ENCODE measurements at regions not wholly inside any gene's neighbourhood (a gene's known extent, or its start where the extent isn't known, plus 50 kb on each side); places are given as distances from the start of the nearest gene placed in this dataset.
"Not testable (repeated sequence)": the region's sequence is repeated elsewhere in the genome, so short reads cannot be mapped to it uniquely, and the experiment has no call there.

DNA sequence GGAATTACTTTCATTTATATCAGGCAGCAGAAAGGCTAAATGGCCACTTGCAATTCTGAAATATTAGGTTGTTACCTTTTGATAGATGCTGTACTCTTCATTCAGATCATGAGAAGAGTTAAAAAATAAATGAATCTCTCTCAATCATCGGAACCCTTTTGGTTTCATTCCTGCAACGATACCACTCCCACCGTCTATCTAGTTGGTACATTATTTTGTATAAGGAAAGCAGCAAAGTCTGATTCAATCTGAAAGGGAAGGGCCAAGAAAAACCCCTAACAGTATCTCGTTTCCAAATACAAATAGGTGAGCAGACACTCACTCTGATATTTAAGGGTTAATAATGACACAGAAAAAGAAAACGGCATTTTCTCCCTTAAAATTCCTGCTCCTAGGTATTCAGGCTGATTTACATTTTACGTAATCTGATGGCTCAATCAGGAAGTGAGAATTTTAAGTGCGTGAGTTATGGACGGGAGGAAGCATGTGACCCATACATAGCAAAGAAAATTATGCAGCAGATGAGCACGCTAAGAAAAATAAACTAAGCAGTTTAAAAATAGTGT, 209.4 kb upstream of the KLF14 start:
- DNase-seq (ENCODE audit: low read depth in 1 of 2, low spot score in 1 of 2) = no peak

DNA sequence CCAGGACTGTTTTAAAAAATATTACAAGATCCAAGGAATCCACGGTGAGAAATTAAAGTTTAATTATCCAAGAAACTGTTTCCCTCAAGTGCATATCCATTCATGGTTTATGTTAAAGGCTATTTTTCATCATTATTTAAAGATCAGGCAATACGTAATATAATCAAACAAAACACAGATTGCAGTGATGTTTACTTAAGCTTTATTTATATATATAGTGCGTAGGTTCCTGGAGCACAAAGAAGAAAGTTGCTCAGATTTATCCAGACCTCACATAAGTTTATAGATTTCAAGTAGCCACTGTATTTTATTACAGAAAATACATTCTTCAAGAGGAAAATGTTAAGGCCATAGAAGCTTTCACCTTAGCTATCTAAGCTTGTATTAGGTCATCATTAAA, 210.0 kb upstream of the KLF14 start:
- no peak for DNase-seq (ENCODE audit: low read depth in 1 of 2, low spot score in 1 of 2)

DNA sequence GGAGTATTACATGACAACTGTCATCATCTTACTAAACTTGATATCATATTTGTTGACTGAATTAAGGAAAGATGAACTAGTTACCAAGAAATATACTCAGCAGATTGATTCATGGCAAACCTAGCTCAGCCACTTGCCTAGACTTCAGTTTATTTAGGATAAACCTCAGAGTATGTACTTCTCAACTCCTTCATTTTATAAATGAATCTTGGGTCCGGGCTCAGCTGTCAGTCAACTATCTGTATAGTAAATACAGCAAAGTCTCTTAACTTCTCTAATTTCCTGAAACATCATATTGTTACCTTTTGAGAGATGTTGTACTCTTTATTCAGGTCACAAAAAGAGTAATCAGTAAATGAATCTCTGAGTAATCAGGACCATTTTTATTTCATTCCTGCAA, 211.0 kb upstream of the KLF14 start:
- DNase-seq (ENCODE audit: low read depth in 1 of 2, low spot score in 1 of 2) = no peak

DNA sequence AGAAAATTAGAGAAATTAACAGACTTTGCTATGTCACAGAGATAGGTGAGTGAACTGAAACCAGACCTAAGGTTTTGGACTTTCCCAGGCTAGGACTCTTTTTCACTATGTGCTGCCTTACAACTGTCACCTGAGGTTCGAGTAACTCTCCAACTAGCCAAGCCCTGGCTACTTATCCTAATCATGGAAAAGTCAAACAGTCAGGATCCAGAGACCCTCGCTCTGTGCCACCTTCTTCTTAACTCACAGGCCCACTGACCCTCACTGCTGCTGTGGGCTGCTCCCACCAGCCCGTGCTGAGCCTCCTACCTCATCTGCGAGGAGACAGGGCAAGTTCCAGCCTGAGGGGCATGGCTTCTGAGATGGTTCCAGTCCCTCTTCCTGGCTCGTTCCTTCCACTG, 211.4 kb upstream of the KLF14 start:
- no peak for DNase-seq (ENCODE audit: low read depth in 1 of 2, low spot score in 1 of 2)

DNA sequence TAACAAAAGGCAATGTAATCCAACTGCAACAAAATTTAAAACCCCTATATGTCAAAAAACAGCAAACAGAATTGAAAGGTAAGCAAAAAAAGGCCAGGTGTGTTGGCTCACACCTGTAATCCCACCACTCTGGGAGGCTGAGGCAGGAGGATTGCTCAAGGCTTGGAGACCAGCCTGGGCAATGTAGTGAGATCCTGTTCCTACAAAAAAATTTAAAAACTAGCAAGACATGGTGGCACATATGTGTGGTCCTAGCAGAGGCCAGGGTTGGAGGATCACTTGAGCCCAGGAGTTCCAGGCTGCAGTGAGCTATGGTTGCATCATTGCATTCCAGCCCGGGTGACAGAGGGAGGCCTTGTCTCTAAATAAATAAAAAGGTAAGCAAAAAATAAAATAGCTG, 212.1 kb upstream of the KLF14 start:
- DNase-seq (ENCODE audit: low read depth in 1 of 2, low spot score in 1 of 2) = no peak

DNA sequence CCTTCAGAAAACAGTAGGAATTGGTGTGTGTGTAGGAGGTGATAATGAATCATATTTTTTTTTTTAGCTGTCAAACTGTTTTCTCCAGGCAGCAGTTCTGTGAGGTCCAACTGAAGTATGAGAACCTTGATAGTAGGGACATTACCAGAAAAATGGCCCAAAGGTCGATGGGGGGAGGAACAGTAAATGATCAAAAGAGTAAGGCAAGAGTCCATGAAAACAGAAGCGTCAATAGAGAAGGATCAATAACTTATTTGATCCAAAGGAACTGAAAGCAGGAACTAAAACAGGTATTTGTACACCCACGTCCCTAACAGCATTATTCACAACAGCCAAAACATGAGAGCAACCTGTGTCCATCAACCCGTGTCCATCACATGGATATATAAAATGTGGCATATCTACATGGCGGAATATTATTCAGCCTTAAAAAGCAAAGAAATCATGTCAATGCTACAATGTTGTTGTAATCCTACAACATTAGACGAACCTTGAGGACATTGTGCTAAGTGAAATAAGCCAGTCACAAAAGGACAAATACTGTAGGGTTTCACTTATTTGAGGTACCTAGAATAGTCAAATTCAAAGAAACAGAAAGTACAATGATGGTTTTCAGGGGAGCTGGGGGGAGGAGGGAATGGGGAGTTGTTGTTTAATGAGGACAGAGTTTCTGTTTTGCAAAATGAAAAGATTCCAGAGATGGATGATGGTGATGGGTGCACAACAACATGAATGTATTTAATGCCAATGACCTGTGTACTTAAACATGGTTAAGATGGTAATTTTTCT, 214.0 kb upstream of the KLF14 start:
- DNase-seq (ENCODE audit: low read depth in 1 of 2, low spot score in 1 of 2) = no peak

DNA sequence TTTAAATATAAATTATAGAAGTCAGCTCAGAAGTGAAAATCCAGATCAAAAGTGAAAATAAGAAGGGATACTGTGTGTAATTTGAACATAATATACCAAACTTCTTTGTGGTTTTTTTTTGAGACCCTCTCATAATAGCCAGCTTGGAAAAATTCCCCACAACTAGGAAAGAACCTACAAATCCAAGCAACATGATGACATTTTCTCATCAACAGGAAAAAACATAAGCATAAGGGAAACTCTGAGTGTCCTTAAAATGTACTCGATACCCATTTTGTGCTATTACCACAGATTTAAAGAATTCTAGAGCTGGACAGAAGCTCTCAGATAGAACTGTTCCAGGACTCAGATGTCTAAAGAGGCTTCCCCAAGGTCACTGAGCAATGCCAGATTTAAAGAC, 214.8 kb upstream of the KLF14 start:
- DNase-seq (ENCODE audit: low read depth in 1 of 2, low spot score in 1 of 2) = no peak

DNA sequence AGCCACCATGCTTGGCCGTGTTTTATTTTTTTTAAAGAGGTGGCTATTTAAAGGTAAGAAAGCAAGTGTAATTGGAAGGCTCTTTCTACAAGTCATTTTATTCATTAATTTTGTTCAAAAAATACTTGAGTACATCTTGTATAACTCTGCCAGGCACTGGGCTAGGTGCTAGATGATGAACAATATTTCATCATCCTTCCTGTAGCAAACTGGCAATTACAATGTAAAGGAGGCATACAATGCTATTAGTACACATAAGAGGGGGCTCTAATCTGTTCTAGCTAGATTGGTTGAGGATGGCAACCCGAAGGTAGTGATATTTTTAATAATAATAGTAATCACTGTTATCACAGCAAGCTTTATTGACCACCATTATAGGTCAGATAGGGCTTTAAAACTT, 215.5 kb upstream of the KLF14 start:
- no peak for DNase-seq (ENCODE audit: low read depth in 1 of 2, low spot score in 1 of 2)

DNA sequence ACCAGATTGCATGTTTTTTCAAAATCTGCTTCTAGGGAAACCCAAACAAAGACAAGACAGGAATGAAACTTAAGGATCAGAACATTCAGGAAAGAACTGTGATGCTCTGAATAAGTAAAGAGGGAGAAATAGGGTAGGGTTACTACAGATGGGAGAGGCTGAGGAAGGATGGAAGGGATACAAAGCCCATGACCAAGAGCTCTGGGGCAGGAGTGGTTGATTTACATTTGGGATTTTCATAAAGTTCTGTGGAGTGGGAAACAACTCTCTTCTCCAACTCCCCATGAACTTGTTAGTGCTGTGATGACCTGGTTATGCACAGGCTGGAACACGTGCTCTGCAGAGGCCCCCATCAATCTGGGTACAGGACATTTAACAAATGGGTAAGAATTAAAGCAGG, 216.0 kb upstream of the KLF14 start:
- DNase-seq (ENCODE audit: low read depth in 1 of 2, low spot score in 1 of 2) = no peak

DNA sequence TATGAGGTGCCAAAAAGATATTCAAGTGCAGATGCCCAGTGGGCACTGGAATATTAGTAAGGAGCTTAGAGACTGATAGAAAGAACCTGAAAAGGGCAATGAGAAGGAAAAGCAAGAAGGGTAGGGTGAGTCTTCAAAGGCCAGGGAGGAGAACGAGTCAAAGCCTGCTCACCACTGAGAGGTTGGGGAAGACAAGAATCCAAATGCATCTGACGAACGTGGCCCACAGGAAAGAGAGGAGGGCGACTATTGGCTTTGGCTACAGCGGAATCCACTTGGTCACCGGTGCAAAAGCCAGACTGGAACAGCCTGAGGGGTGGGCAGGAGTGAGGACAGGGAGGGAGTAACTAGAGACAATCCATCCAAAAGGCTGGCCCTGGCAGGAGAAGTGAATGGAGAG, 216.7 kb upstream of the KLF14 start:
- DNase-seq (ENCODE audit: low read depth in 1 of 2, low spot score in 1 of 2) = no peak

DNA sequence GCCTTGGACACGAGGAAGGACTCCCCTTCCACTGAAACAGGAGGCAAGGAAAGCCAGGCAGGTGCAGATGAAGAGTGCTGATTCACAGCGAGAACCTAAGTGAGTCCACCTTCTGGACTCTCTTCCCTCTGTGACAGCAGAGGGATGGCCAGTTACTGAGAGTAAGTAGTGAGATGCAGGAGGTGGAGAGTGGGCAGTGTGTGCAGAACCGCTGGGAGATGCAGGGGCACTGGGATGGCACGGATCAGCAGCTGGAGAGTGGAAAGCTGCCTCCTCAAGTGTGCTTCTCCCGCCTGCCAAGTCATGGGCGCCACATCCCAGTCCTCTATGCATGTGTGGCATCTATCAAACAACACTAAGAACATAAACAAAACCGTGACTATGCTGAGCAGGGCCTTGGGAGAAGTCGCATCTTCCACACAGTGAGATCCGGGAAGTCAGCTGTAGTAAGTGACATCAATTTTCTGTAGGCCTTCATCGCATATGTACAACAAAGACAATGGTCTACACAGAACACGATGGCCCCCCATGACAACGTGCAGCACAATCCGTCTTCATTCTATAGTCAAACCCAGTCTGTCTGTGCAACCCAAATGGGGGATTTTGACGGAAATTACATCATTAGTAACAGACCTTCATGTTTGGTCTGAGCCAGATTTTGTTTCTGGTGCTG, 217.4 kb upstream of the KLF14 start:
- DNase-seq (ENCODE audit: low read depth in 1 of 2, low spot score in 1 of 2) = no peak

DNA sequence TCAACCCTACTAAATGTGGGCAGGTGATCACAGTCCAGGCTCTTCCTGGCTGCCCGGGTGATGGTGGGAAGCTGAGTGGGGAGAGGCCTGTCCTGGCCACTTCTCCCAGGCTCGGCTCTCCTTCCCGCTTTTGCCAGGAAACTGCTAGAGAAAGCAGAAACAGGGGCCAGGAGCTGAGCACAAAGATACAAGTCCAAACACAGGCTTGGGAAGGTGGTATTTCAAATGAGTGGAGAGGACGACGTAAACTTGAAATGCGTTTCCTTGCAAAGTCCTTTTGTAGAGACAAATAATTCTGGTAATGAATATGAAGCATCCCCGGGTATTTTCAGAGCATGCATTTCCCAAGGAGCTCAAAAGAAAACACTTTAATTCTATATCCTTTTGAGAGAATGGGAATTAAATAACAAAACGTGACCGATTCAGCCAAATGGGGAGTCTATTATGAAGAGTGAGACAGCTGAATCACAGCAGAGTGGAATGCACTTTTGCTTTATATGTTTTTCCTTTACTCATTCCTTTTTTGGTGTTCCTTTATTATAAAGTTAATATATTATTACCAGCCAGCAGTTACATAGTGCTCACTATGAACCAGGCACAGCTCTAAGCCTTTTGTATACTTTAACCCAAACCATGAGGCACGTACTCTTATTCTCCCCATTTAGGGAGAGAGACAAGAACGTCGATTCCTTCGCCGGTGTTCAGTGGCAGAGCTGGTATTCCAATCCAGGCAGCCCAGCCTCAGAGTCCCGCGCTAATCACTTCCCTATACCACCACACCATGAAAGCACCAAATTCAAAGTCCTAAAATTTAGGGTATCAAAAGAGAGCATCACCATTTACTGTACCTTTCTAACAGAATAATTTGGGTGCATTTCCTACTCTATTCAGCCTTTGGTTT, 218.2 kb upstream of the KLF14 start:
- no peak for DNase-seq (ENCODE audit: low read depth in 1 of 2, low spot score in 1 of 2)

DNA sequence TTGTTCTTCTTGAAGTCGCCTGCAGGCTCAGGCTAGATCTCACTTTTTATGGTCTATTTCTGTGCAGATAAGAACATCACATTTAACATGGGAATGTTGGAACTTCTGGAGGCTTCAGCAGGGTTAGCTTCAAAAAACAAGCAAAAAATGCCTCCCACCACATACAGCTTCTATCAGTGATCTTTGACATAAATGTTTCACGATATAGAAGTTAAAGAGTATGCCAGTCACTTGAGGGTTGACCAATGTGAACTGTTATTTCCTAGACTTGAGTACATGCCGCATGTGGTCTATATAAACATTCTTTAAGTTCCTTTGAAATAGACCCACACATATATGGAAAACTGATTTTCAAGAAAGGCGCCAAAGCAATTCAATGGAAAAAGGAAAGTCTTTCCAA, 219.2 kb upstream of the KLF14 start:
- DNase-seq (ENCODE audit: low read depth in 1 of 2, low spot score in 1 of 2) = no peak

DNA sequence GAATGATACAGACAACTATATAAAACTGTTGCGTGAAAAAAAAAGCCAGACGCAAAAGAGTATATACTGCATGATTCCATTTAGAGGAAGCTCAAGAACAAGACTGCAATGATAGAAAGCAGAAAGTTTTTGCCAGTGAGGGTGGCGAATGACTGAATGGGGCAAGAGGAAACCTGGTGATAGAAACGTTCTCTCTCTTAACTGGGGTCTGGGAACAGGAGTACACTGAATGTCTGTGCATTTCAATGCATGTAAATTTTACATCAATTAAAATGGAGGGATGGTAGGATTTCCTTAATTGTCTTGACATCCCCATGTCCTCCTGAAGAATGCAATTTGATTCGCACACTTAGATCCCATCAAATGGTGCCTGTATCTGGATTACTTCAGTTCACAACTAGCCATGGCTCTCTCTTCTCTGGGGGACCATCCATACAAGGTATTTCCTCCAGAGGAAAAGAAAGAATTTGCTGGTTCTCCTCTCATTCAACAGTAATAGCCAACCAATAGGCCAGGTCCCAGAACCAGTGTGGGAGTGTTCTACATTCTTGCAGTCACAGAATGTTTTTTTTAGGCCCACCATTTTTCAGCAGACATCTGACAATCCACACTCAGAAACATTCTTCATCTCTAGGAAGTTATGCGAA, 221.0 kb upstream of the KLF14 start:
- no peak for DNase-seq (ENCODE audit: low read depth in 1 of 2, low spot score in 1 of 2)

DNA sequence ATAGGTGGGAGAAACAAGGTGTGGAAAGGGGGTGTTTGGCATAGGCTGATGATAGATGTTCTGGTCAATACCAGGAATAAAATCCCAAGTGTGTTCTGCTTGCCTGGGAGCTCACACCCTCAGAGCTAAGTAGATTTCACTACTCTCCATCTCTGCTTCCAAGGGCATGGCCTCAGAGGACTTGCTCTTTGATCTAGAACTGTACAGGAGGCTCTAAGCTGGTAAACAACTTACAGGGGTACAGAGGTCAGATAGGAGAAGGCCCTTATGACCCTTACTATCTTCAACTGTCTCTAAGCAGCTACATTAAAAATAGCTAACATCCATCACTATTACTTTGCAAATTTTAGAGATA, 221.5 kb upstream of the KLF14 start:
- DNase-seq (ENCODE audit: low read depth in 1 of 2, low spot score in 1 of 2) = no peak

DNA sequence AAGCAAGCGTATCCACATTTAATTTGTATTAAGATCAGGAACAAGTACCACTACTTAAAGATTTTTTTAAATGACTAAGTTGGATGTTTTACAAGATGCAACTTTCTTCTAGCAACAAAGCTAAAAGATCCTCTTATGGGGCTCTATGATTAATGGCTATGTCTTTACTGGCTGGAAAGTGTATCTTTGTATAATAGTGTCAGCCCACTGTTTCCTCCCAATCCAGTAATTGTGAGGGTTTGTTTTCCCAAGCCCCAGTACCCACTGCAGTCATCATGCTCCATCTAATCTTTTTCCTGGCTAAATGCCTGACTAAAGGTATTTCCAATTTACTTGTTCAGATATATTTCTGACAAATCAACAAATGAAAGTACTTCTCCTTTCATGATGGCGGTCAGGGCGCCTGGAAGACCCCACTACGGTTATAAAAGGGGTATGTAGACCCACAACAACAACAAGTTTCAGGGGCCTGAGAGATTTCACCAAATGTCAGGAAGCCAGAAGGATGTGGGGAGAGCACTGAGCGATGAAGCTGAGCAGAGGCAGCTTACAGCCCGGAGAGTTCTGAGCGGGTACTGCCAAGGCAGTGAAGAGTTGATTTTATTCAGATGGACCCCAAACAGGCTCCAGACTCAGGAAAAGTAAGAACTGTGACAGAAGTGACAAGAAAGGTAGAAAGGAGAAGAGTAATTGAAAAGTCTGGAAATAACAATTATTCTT, 222.6 kb upstream of the KLF14 start:
- DNase-seq (ENCODE audit: low read depth in 1 of 2, low spot score in 1 of 2) = no peak

DNA sequence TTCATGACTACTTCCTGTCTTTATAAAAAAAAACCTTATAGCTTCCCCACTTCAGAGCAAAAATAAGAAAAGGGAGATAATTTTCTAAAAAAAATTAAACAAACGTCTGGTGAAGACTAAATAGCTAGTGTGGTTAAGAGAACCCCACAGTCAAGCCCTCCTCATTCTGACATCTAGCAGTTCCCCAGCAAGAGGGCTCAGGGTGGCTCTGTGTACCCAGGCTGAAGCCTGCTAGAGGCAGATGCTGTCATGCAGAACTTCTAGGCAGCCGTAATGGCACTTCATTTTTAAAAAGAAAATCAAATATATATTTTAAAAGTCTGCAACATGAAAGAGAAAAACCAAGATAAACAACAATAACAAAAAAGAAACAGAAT, 223.1 kb upstream of the KLF14 start:
- DNase-seq (ENCODE audit: low read depth in 1 of 2, low spot score in 1 of 2) = no peak

DNA sequence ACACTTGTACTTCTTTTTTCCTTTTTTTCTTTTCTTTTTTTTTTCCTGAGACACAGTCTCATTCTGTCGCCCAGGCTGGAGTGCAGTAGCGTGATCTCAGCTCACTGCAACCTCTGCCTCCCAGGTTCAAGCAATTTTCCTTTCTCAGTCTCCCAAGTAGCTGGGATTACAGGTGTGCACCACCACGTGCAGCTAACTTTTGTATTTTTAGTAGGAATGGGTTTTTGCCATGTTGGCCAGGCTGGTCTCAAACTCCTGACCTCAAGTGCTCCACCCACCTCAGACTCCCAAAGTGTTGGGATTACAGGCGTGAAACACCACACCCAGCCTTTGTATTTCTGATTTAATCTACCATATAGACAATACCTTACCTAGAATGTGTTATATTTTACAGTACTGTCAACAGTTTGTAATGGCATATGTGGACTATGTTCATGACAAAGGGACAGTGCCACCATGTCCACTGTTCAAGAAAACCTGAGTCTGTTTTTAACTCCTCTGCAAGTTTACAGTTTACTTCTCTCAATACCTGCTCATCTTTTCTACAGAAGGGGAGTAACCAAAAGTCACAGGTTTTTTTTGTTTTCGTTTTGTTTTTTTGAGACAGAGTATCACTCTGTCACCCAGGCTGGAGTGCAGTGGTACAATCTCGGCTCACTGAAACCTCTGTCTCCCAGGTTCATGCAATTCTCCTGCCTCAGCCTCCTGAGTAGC, 223.9 kb upstream of the KLF14 start:
- not testable (repeated sequence) for DNase-seq (ENCODE audit: low read depth in 1 of 2, low spot score in 1 of 2)

DNA sequence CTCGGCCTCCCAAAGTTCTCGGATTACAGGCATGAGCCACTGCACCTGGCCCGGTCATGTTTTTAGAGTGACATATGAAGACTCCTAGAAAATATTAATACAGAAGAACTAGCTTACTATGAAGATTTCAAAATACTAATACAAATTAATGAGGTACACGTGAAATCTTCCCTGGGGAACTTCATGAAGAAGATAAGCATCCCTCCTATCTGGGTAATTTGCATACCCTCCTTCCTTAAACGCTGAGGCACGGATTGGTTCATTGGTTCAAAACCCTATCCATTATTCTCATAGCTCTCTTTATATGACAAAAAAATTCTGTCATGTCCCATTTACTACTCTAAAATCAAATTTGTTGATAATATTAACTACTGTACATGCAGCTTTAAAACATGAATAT, 224.8 kb upstream of the KLF14 start:
- DNase-seq (ENCODE audit: low read depth in 1 of 2, low spot score in 1 of 2) = no peak

DNA sequence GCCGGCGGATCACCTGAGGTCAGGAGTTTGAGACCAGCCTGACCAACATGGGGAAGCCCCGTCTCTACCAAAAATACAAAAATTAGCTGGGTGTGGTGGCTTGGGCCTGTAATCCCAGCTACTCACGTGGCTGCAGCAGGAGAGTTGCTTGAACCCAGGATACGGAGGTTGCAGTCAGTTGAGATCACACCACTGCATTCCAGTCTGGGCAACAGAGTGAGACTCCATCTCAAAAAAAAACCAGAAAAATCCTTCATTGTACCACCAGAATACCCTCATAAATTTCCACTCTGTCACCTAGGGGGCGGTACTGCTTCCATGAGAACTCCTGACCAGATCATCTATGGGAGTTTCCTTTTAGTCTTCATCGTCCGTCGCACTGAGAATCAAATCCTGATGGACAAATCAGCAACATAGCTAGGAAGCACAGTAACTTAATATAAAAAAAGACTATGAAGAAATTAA, 225.8 kb upstream of the KLF14 start:
- no peak for DNase-seq (ENCODE audit: low read depth in 1 of 2, low spot score in 1 of 2)

Measured in activated CD4-positive, alpha-beta T cell treated with anti-CD3 and anti-CD28 coated beads, Interleukin-2, amount 50 U/mL, for 24 hours (primary cell).